ENCODE measurements at regions not wholly inside any gene's neighbourhood (a gene's known extent, or its start where the extent isn't known, plus 50 kb on each side); places are given as distances from the start of the nearest gene placed in this dataset.
"Not testable (repeated sequence)": the region's sequence is repeated elsewhere in the genome, so short reads cannot be mapped to it uniquely, and the experiment has no call there.

GRCh38 chr7:79673421-79673820 is 220.0 kb upstream of the MAGI2 start:
- Histone ChIP-seq H3K27me3 (no peaks in the 10 kb centered on the region), H3K9me3 (peaks cover 8% of the 10 kb centered on the region; the same call in 1 of the 2 replicates), H3K9ac (no peak overlapping the region), H4K20me1 (no peaks in the 10 kb centered on the region), H3K4me3 (no peak overlapping the region), H3K4me1 (no peaks in the 10 kb centered on the region), H3K36me3 (no peaks in the 10 kb centered on the region), H3K27ac (no peak overlapping the region), H3K4me2 (no peak overlapping the region)
- TF ChIP-seq Cebpa-rat (IDR thresholded peaks at IDR 0.05): no peak

GRCh38 chr7:79668292-79668691 is 214.8 kb upstream of the MAGI2 start:
- no peaks in the 10 kb centered on the region for H3K27me3 ChIP-seq
- no peak for TF ChIP-seq Cebpa-rat (IDR thresholded peaks at IDR 0.05)
- no peaks in the 10 kb centered on the region for H3K4me1 ChIP-seq
- no peaks in the 10 kb centered on the region for H4K20me1 ChIP-seq
- no peaks in the 10 kb centered on the region for H3K36me3 ChIP-seq
- no peak overlapping the region for H3K27ac ChIP-seq
- H3K4me3 ChIP-seq: no peak overlapping the region
- H3K4me2 ChIP-seq: no peak overlapping the region
- H3K9me3 ChIP-seq: peaks cover 8% of the 10 kb centered on the region; the same call in 1 of the 2 replicates
- H3K9ac ChIP-seq: no peak overlapping the region

- Histone ChIP-seq H3K4me3 (no peak overlapping the region), H3K27ac (no peak overlapping the region), H3K9me3 (peaks cover 8% of the 10 kb centered on the region; the same call in 1 of the 2 replicates), H3K9ac (no peak overlapping the region), H3K4me1 (no peaks in the 10 kb centered on the region), H3K4me2 (no peak overlapping the region), H3K27me3 (no peaks in the 10 kb centered on the region), H4K20me1 (no peaks in the 10 kb centered on the region), H3K36me3 (no peaks in the 10 kb centered on the region)
- no peak for TF ChIP-seq Cebpa-rat (IDR thresholded peaks at IDR 0.05)
Measured at GRCh38 chr7:79666472-79666871, 213.0 kb upstream of the MAGI2 start.

- Histone ChIP-seq H3K36me3 (no peaks in the 10 kb centered on the region), H3K4me1 (no peaks in the 10 kb centered on the region), H3K27me3 (no peaks in the 10 kb centered on the region), H3K4me3 (no peak overlapping the region), H3K27ac (no peak overlapping the region), H4K20me1 (no peaks in the 10 kb centered on the region), H3K9ac (no peak overlapping the region), H3K9me3 (peaks cover 3% of the 10 kb centered on the region; the same call in 1 of the 2 replicates), H3K4me2 (no peak overlapping the region)
- no peak for TF ChIP-seq Cebpa-rat (IDR thresholded peaks at IDR 0.05)
Measured at GRCh38 chr7:79664884-79665676, 211.6 kb upstream of the MAGI2 start.

GRCh38 chr7:79658304-79658703 is 204.8 kb upstream of the MAGI2 start:
- H3K4me2 ChIP-seq: no peak overlapping the region
- H4K20me1 ChIP-seq: no peaks in the 10 kb centered on the region
- H3K4me3 ChIP-seq: no peak overlapping the region
- no peak overlapping the region for H3K9ac ChIP-seq
- no peaks in the 10 kb centered on the region for H3K36me3 ChIP-seq
- TF ChIP-seq Cebpa-rat (IDR thresholded peaks at IDR 0.05): no peak
- no peaks in the 10 kb centered on the region for H3K27me3 ChIP-seq
- H3K4me1 ChIP-seq: no peaks in the 10 kb centered on the region
- H3K9me3 ChIP-seq: no peaks in the 10 kb centered on the region
- no peak overlapping the region for H3K27ac ChIP-seq

- H3K9ac ChIP-seq: no peak overlapping the region
- no peak overlapping the region for H3K4me2 ChIP-seq
- H3K9me3 ChIP-seq: no peaks in the 10 kb centered on the region
- H3K27ac ChIP-seq: no peak overlapping the region
- H3K36me3 ChIP-seq: no peaks in the 10 kb centered on the region
- H3K27me3 ChIP-seq: no peaks in the 10 kb centered on the region
- no peak overlapping the region for H3K4me3 ChIP-seq
- no peak for TF ChIP-seq Cebpa-rat (IDR thresholded peaks at IDR 0.05)
- no peaks in the 10 kb centered on the region for H4K20me1 ChIP-seq
- no peaks in the 10 kb centered on the region for H3K4me1 ChIP-seq
Measured at GRCh38 chr7:79653136-79653631, 199.7 kb upstream of the MAGI2 start.

GRCh38 chr7:79652619-79653018 is 199.2 kb upstream of the MAGI2 start:
- TF ChIP-seq Cebpa-rat (IDR thresholded peaks at IDR 0.05): no peak
- Histone ChIP-seq H3K27ac (no peak overlapping the region), H3K9ac (no peak overlapping the region), H3K4me3 (no peak overlapping the region), H3K27me3 (no peaks in the 10 kb centered on the region), H3K4me1 (no peaks in the 10 kb centered on the region), H3K36me3 (no peaks in the 10 kb centered on the region), H3K9me3 (no peaks in the 10 kb centered on the region), H4K20me1 (no peaks in the 10 kb centered on the region), H3K4me2 (no peak overlapping the region)

- Histone ChIP-seq H3K27ac (no peak overlapping the region), H3K9ac (no peak overlapping the region), H3K4me2 (no peak overlapping the region), H3K36me3 (no peaks in the 10 kb centered on the region), H3K9me3 (no peaks in the 10 kb centered on the region), H3K4me3 (no peak overlapping the region), H3K4me1 (no peaks in the 10 kb centered on the region), H4K20me1 (no peaks in the 10 kb centered on the region), H3K27me3 (no peaks in the 10 kb centered on the region)
- no peak for TF ChIP-seq Cebpa-rat (IDR thresholded peaks at IDR 0.05)
Measured at GRCh38 chr7:79647711-79648110, 194.2 kb upstream of the MAGI2 start.

GRCh38 chr7:79646278-79646677 is 192.8 kb upstream of the MAGI2 start:
- Histone ChIP-seq H3K27ac (no peak overlapping the region), H3K9me3 (no peaks in the 10 kb centered on the region), H3K4me2 (no peak overlapping the region), H3K4me3 (no peak overlapping the region), H3K4me1 (no peaks in the 10 kb centered on the region), H3K36me3 (no peaks in the 10 kb centered on the region), H3K9ac (no peak overlapping the region), H4K20me1 (no peaks in the 10 kb centered on the region), H3K27me3 (no peaks in the 10 kb centered on the region)
- TF ChIP-seq Cebpa-rat (IDR thresholded peaks at IDR 0.05): no peak

- no peaks in the 10 kb centered on the region for H3K36me3 ChIP-seq
Measured at GRCh38 chr7:79636849-79637248, 183.4 kb upstream of the MAGI2 start.

GRCh38 chr7:79625921-79626320 is 172.5 kb upstream of the MAGI2 start:
- H3K27ac ChIP-seq: not testable (repeated sequence)

More at GRCh38 chr7:79636849-79637248, 183.4 kb upstream of the MAGI2 start:
- H3K27me3 ChIP-seq: no peaks in the 10 kb centered on the region
- no peak overlapping the region for H3K9ac ChIP-seq
- H3K27ac ChIP-seq: no peak overlapping the region
- no peaks in the 10 kb centered on the region for H3K4me1 ChIP-seq
- H3K4me3 ChIP-seq: no peak overlapping the region
- H3K4me2 ChIP-seq: no peak overlapping the region
- no peaks in the 10 kb centered on the region for H4K20me1 ChIP-seq
- no peak for TF ChIP-seq Cebpa-rat (IDR thresholded peaks at IDR 0.05)
- no peaks in the 10 kb centered on the region for H3K9me3 ChIP-seq

More at GRCh38 chr7:79625921-79626320, 172.5 kb upstream of the MAGI2 start:
- H3K9ac ChIP-seq, H3K36me3 ChIP-seq, H3K9me3 ChIP-seq, H3K27me3 ChIP-seq, H3K4me1 ChIP-seq, H3K4me2 ChIP-seq, H4K20me1 ChIP-seq, H3K4me3 ChIP-seq: not testable (repeated sequence)

All from BLaER1 (cell line).